Liver (tissue), 8 donors: ENCODE measurements at regions not wholly inside any gene's neighbourhood (a gene's known extent, or its start where the extent isn't known, plus 50 kb on each side); places are given as distances from the start of the nearest gene placed in this dataset.

ENCODE experiments used
- DNase-seq: peaks from one replicate; pipeline ENCODE4 v3.0.0-alpha.2; 2017; ENCODE audit warnings: low spot score
- H3K27ac ChIP-seq, 2 donors: one replicate each; pipeline ENCODE4 v1.7.0; 2013; ENCODE audit warnings: inconsistent platforms in 2 of 2, low read length in 2 of 2, control low read depth in 1 of 2, low read depth in 1 of 2, mild to moderate bottlenecking in 1 of 2
- H3K27me3 ChIP-seq, 4 donors: one replicate each; pipeline versions ENCODE4 v1.6.1 to v1.7.0; 2013; ENCODE audit warnings: low read length in 3 of 4, inconsistent platforms in 1 of 4, mild to moderate bottlenecking in 1 of 4, moderate library complexity in 1 of 4; ENCODE audit not compliant: control insufficient read depth in 4 of 4, insufficient read depth in 4 of 4
- H3K36me3 ChIP-seq, 4 donors: one replicate each; pipeline versions ENCODE4 v1.6.1 to v1.7.0; 2013; ENCODE audit warnings: low read length in 3 of 4, mild to moderate bottlenecking in 3 of 4, low read depth in 1 of 4, moderate library complexity in 1 of 4; ENCODE audit not compliant: control insufficient read depth in 4 of 4, insufficient read depth in 3 of 4
- H3K4me1 ChIP-seq, 4 donors: one replicate each; pipeline versions ENCODE4 v1.6.1 to v1.7.0; 2013; ENCODE audit warnings: low read length in 3 of 4, mild to moderate bottlenecking in 3 of 4, moderate library complexity in 1 of 4; ENCODE audit not compliant: control insufficient read depth in 4 of 4, insufficient read depth in 4 of 4
- H3K4me3 ChIP-seq, 3 donors: one replicate each; pipeline versions ENCODE4 v1.6.1 to v1.7.0; 2013; ENCODE audit warnings: low read length in 3 of 3, control low read depth in 1 of 3, low read depth in 1 of 3, mild to moderate bottlenecking in 1 of 3
- H3K9ac ChIP-seq, 2 donors: one replicate each; pipeline ENCODE4 v1.7.0; 2013; ENCODE audit warnings: low read length in 2 of 2, mild to moderate bottlenecking in 2 of 2, moderate library complexity in 2 of 2, control low read depth in 1 of 2, low read depth in 1 of 2
- H3K9me3 ChIP-seq, 4 donors: one replicate each; pipeline versions ENCODE4 v1.6.1 to v1.7.0; 2013; ENCODE audit warnings: low read length in 3 of 4; ENCODE audit not compliant: control insufficient read depth in 4 of 4
- ATF3 ChIP-seq: IDR thresholded peaks from 2 replicates; pipeline ENCODE4 v1.6.1; 2016; ENCODE audit warnings: antibody characterized with exemption
- CTCF ChIP-seq: fragments of 150-350 bp; IDR thresholded peaks from 2 replicates; pipeline ENCODE4 v1.5.1; 2017; ENCODE audit warnings: improper control_type of control experiment, low read depth, low read length; ENCODE audit not compliant: missing input control
- EGR1 ChIP-seq, 2 donors: IDR thresholded peaks; 2 replicates each; pipeline ENCODE4 v1.6.1; 2016 to 2018; ENCODE audit warnings: antibody characterized with exemption in 2 of 2, low read depth in 2 of 2
- FOXA1 ChIP-seq: IDR thresholded peaks from 2 replicates; pipeline ENCODE4 v1.6.1; 2016; ENCODE audit warnings: antibody characterized with exemption
- FOXA2 ChIP-seq: IDR thresholded peaks from 2 replicates; pipeline ENCODE4 v1.6.1; 2016; ENCODE audit warnings: antibody characterized with exemption
- GABPA ChIP-seq, 2 donors: IDR thresholded peaks in 1 of 2; conservative IDR thresholded peaks in 1 of 2; 2 replicates each; pipeline ENCODE4 v1.6.1; 2016; ENCODE audit warnings: antibody characterized with exemption in 2 of 2, mild to moderate bottlenecking in 1 of 2, moderate library complexity in 1 of 2
- HNF4A ChIP-seq, 2 donors: conservative IDR thresholded peaks; 2 replicates each; pipeline ENCODE4 v1.6.1; 2016; ENCODE audit warnings: antibody characterized with exemption in 2 of 2, mild to moderate bottlenecking in 2 of 2
- HNF4G ChIP-seq: IDR thresholded peaks from 2 replicates; pipeline ENCODE4 v1.6.1; 2016; ENCODE audit warnings: antibody characterized with exemption
- JUND ChIP-seq, 2 donors: IDR thresholded peaks; 2 replicates each; pipeline ENCODE4 v1.6.1; 2016; ENCODE audit warnings: antibody characterized with exemption in 2 of 2
- MAX ChIP-seq: IDR thresholded peaks from 2 replicates; pipeline ENCODE4 v1.6.1; 2016; ENCODE audit warnings: antibody characterized with exemption
- NR2F2 ChIP-seq: IDR thresholded peaks from 2 replicates; pipeline ENCODE4 v1.6.1; 2016; ENCODE audit warnings: antibody characterized with exemption
- RAD21 ChIP-seq, 2 donors: IDR thresholded peaks; 2 replicates each; pipeline ENCODE4 v1.6.1; 2016; ENCODE audit warnings: antibody characterized with exemption in 2 of 2, mild to moderate bottlenecking in 2 of 2
- REST ChIP-seq: IDR thresholded peaks from 2 replicates; pipeline ENCODE4 v1.6.1; 2016; ENCODE audit warnings: antibody characterized with exemption, mild to moderate bottlenecking
- RXRA ChIP-seq, 2 donors: IDR thresholded peaks; 2 replicates each; pipeline ENCODE4 v1.6.1; 2017 to 2018; ENCODE audit warnings: antibody characterized with exemption in 2 of 2, mild to moderate bottlenecking in 1 of 2
- SP1 ChIP-seq: IDR thresholded peaks from 2 replicates; pipeline ENCODE4 v1.6.1; 2018; ENCODE audit warnings: antibody characterized with exemption, mild to moderate bottlenecking
- TAF1 ChIP-seq: conservative IDR thresholded peaks from 2 replicates; pipeline ENCODE4 v1.6.1; 2016; ENCODE audit warnings: antibody characterized with exemption, mild to moderate bottlenecking
- YY1 ChIP-seq: IDR thresholded peaks from 2 replicates; pipeline ENCODE4 v1.6.1; 2016; ENCODE audit warnings: antibody characterized with exemption, mild to moderate bottlenecking
- ZBTB33 ChIP-seq: IDR thresholded peaks from 2 replicates; pipeline ENCODE4 v1.6.1; 2016; ENCODE audit warnings: antibody characterized with exemption
- WGBS: extraction: QIAGEN DNeasy Blood & Tissue Kit; methylation state at CpG from one replicate; pipeline ENCODE4 v1.1.7; 2013; 5-methylcytosine and 5-hydroxymethylcytosine counted together
- donor health status: healthy.
- donor health status: healthy.
- donor health status: healthy.
- donor health status: healthy.
- donor health status: healthy.

- TF ChIP-seq TAF1 = no peak
- no peak for TF ChIP-seq FOXA2
- TF ChIP-seq GABPA (IDR thresholded peaks at IDR 0.05 in 1 of 2, conservative IDR thresholded peaks at IDR 0.05 in 1 of 2) = no peak
- TF ChIP-seq ZBTB33 = no peak
- Histone ChIP-seq H3K4me1 (no peaks in the 10 kb centered on the region), H3K9me3 (no peaks in the 10 kb centered on the region), H3K4me3 (no peak overlapping the region), H3K27me3 (no peaks in the 10 kb centered on the region), H3K36me3 (no peaks in the 10 kb centered on the region), H3K27ac (no peak overlapping the region), H3K9ac (no peak overlapping the region)
- no peak for DNase-seq
- WGBS = 80% methylated on average over 2 of the region's 2 CpGs
Measured at GRCh38 chr4:32136081-32136787, 1416.1 kb downstream of the PCDH7 start.

- WGBS = 51% methylated on average over 2 of the region's 2 CpGs
- Histone ChIP-seq H3K4me1 (no peaks in the 10 kb centered on the region), H3K36me3 (no peaks in the 10 kb centered on the region), H3K9ac (no peak overlapping the region), H3K27me3 (no peaks in the 10 kb centered on the region), H3K27ac (no peak overlapping the region), H3K4me3 (no peak overlapping the region), H3K9me3 (no peaks in the 10 kb centered on the region)
- no peak for DNase-seq
- TF ChIP-seq FOXA1 (no peak), ATF3 (no peak), FOXA2 (no peak), EGR1 (IDR thresholded peaks at IDR 0.05; ENCODE audit: low read depth in 2 of 2) (no peak), CTCF (no peak), JUND (IDR thresholded peaks at IDR 0.05) (no peak), RXRA (IDR thresholded peaks at IDR 0.05) (no peak), REST (no peak), MAX (no peak), YY1 (no peak), TAF1 (no peak), GABPA (IDR thresholded peaks at IDR 0.05 in 1 of 2, conservative IDR thresholded peaks at IDR 0.05 in 1 of 2) (no peak), SP1 (no peak), NR2F2 (no peak), HNF4G (no peak), HNF4A (conservative IDR thresholded peaks at IDR 0.05) (no peak), RAD21 (IDR thresholded peaks at IDR 0.05) (no peak), ZBTB33 (no peak)
Measured at GRCh38 chr4:32140636-32141035, 1420.5 kb downstream of the PCDH7 start.
